SJCRH30 (cell line): ENCODE measurements at regions not wholly inside any gene's neighbourhood (a gene's known extent, or its start where the extent isn't known, plus 50 kb on each side); places are given as distances from the start of the nearest gene placed in this dataset.
A peak's percentile ranks its signal among the peaks of the same experiment; 100 is the strongest.

Source experiments
- DNase-seq, 2 experiments: peaks; one replicate each; pipeline ENCODE4 v3.0.0-alpha.2; 2015 to 2020
- H3K27ac ChIP-seq: fragments of 250-450 bp; sonication (Bioruptor Pico); 2 replicates; pipeline ENCODE4 v1.5.1; 2020; ENCODE audit warnings: mild to moderate bottlenecking, moderate library complexity
- H3K27me3 ChIP-seq: fragments of 250-450 bp; sonication (Bioruptor Pico); 2 replicates; pipeline ENCODE4 v1.5.1; 2020; ENCODE audit warnings: mild to moderate bottlenecking, moderate library complexity
- H3K36me3 ChIP-seq: fragments of 250-450 bp; sonication (Bioruptor Pico); 2 replicates; pipeline ENCODE4 v1.5.1; 2020; ENCODE audit warnings: mild to moderate bottlenecking, moderate library complexity
- H3K4me1 ChIP-seq: fragments of 250-450 bp; sonication (Bioruptor Pico); 2 replicates; pipeline ENCODE4 v1.5.1; 2020; ENCODE audit warnings: mild to moderate bottlenecking, moderate library complexity
- H3K4me3 ChIP-seq: fragments of 250-450 bp; sonication (Bioruptor Pico); 2 replicates; pipeline ENCODE4 v1.5.1; 2020; ENCODE audit warnings: mild to moderate bottlenecking, moderate library complexity
- H3K9me3 ChIP-seq: fragments of 250-450 bp; sonication (Bioruptor Pico); replicated peaks from 2 replicates; pipeline ENCODE4 v1.5.1; 2020; ENCODE audit warnings: mild to moderate bottlenecking, moderate library complexity

- H3K27me3 ChIP-seq: no peaks in the 10 kb centered on the region
- DNase-seq: peak; percentile 45 to 71
- no peak overlapping the region for H3K27ac ChIP-seq
- no peaks in the 10 kb centered on the region for H3K9me3 ChIP-seq
- no peaks in the 10 kb centered on the region for H3K4me1 ChIP-seq
- H3K36me3 ChIP-seq: no peaks in the 10 kb centered on the region
- H3K4me3 ChIP-seq: no peak overlapping the region
Observed at GRCh38 chr6:153553627-153554026, 422.5 kb upstream of the RGS17 start.

- Histone ChIP-seq H3K4me3 (no peak overlapping the region), H3K4me1 (peaks cover 26% of the 10 kb centered on the region), H3K27me3 (no peaks in the 10 kb centered on the region), H3K27ac (peak overlapping the region; percentile 49), H3K9me3 (no peaks in the 10 kb centered on the region; the same call in 1 of the 2 replicates), H3K36me3 (no peaks in the 10 kb centered on the region)
- DNase-seq: peak in 1 of 2 experiments; percentile 50
Observed at GRCh38 chr6:153539602-153540001, 408.5 kb upstream of the RGS17 start.

GRCh38 chr6:153538491-153538890 lies 407.4 kb upstream of the RGS17 start:
- no peaks in the 10 kb centered on the region for H3K36me3 ChIP-seq
- H3K9me3 ChIP-seq: no peaks in the 10 kb centered on the region
- peaks cover 26% of the 10 kb centered on the region for H3K4me1 ChIP-seq
- H3K27ac ChIP-seq: peak overlapping the region; percentile 49; the same call in 1 of the 2 replicates
- no peak for DNase-seq
- H3K4me3 ChIP-seq: no peak overlapping the region
- no peaks in the 10 kb centered on the region for H3K27me3 ChIP-seq

GRCh38 chr6:153537422-153537821 lies 406.3 kb upstream of the RGS17 start:
- H3K27ac ChIP-seq: no peak overlapping the region
- H3K36me3 ChIP-seq: no peaks in the 10 kb centered on the region
- no peaks in the 10 kb centered on the region for H3K27me3 ChIP-seq
- DNase-seq: peak in 1 of 2 experiments; percentile 7
- no peak overlapping the region for H3K4me3 ChIP-seq
- H3K9me3 ChIP-seq: no peaks in the 10 kb centered on the region
- peaks cover 26% of the 10 kb centered on the region for H3K4me1 ChIP-seq

GRCh38 chr6:153526479-153526878 lies 395.4 kb upstream of the RGS17 start:
- Histone ChIP-seq H3K9me3 (peaks cover 15% of the 10 kb centered on the region; the same call in 1 of the 2 replicates), H3K36me3 (no peaks in the 10 kb centered on the region), H3K27me3 (no peaks in the 10 kb centered on the region), H3K4me3 (no peak overlapping the region), H3K27ac (no peak overlapping the region), H3K4me1 (no peaks in the 10 kb centered on the region)
- DNase-seq: no peak

- peaks cover 15% of the 10 kb centered on the region; the same call in 1 of the 2 replicates for H3K9me3 ChIP-seq
- H3K27ac ChIP-seq: no peak overlapping the region
Observed at GRCh38 chr6:153525998-153526397, 394.9 kb upstream of the RGS17 start.

GRCh38 chr6:153523390-153523789 lies 392.3 kb upstream of the RGS17 start:
- no peaks in the 10 kb centered on the region for H3K27me3 ChIP-seq
- no peak overlapping the region for H3K4me3 ChIP-seq
- peaks cover 15% of the 10 kb centered on the region; the same call in 1 of the 2 replicates for H3K9me3 ChIP-seq
- DNase-seq: no peak
- H3K36me3 ChIP-seq: no peaks in the 10 kb centered on the region
- no peaks in the 10 kb centered on the region for H3K4me1 ChIP-seq
- H3K27ac ChIP-seq: no peak overlapping the region

More at GRCh38 chr6:153525998-153526397, 394.9 kb upstream of the RGS17 start:
- Histone ChIP-seq H3K4me1 (no peaks in the 10 kb centered on the region), H3K36me3 (no peaks in the 10 kb centered on the region), H3K4me3 (no peak overlapping the region), H3K27me3 (no peaks in the 10 kb centered on the region)
- DNase-seq: no peak

- Histone ChIP-seq H3K27ac (peak overlapping the region; percentile 9; the same call in 1 of the 2 replicates), H3K4me3 (no peak overlapping the region), H3K9me3 (no peaks in the 10 kb centered on the region), H3K36me3 (no peaks in the 10 kb centered on the region), H3K4me1 (peaks cover 5% of the 10 kb centered on the region), H3K27me3 (no peaks in the 10 kb centered on the region)
- DNase-seq: peak; percentile 26 to 73
Observed at GRCh38 chr6:153511896-153512496, 380.9 kb upstream of the RGS17 start.

GRCh38 chr6:153503810-153504209 lies 372.7 kb upstream of the RGS17 start:
- Histone ChIP-seq H3K4me3 (no peak overlapping the region), H3K27ac (no peak overlapping the region), H3K36me3 (peaks cover 4% of the 10 kb centered on the region), H3K9me3 (no peaks in the 10 kb centered on the region), H3K4me1 (no peaks in the 10 kb centered on the region), H3K27me3 (no peaks in the 10 kb centered on the region)
- DNase-seq: peak; percentile 8 to 38

GRCh38 chr6:153493501-153493900 lies 362.4 kb upstream of the RGS17 start:
- no peak for DNase-seq
- H3K36me3 ChIP-seq: no peaks in the 10 kb centered on the region
- H3K4me1 ChIP-seq: 0 out of 2 replicates have a peak, but pooled peaks cover 3% of the 10 kb centered on the region
- H3K9me3 ChIP-seq: no peaks in the 10 kb centered on the region
- no peaks in the 10 kb centered on the region for H3K27me3 ChIP-seq
- no peak overlapping the region for H3K4me3 ChIP-seq
- H3K27ac ChIP-seq: no peak overlapping the region

- Histone ChIP-seq H3K27me3 (no peaks in the 10 kb centered on the region), H3K4me3 (no peak overlapping the region), H3K27ac (no peak overlapping the region), H3K4me1 (0 out of 2 replicates have a peak, but pooled peaks cover 3% of the 10 kb centered on the region), H3K9me3 (no peaks in the 10 kb centered on the region), H3K36me3 (no peaks in the 10 kb centered on the region)
- no peak for DNase-seq
Observed at GRCh38 chr6:153489479-153489878, 358.4 kb upstream of the RGS17 start.

- Histone ChIP-seq H3K4me1 (0 out of 2 replicates have a peak, but pooled peaks cover 3% of the 10 kb centered on the region), H3K9me3 (no peaks in the 10 kb centered on the region), H3K36me3 (no peaks in the 10 kb centered on the region), H3K27ac (no peak overlapping the region), H3K27me3 (no peaks in the 10 kb centered on the region), H3K4me3 (no peak overlapping the region)
- no peak for DNase-seq
Observed at GRCh38 chr6:153488267-153488666, 357.2 kb upstream of the RGS17 start.

GRCh38 chr6:153485072-153485471 lies 354.0 kb upstream of the RGS17 start:
- H3K36me3 ChIP-seq: no peaks in the 10 kb centered on the region
- no peak for DNase-seq
- H3K4me1 ChIP-seq: no peaks in the 10 kb centered on the region
- no peak overlapping the region for H3K4me3 ChIP-seq
- no peaks in the 10 kb centered on the region for H3K9me3 ChIP-seq
- H3K27ac ChIP-seq: no peak overlapping the region
- no peaks in the 10 kb centered on the region for H3K27me3 ChIP-seq

GRCh38 chr6:153484056-153484455 lies 353.0 kb upstream of the RGS17 start:
- Histone ChIP-seq H3K9me3 (no peaks in the 10 kb centered on the region), H3K4me1 (no peaks in the 10 kb centered on the region), H3K27ac (no peak overlapping the region), H3K36me3 (no peaks in the 10 kb centered on the region), H3K27me3 (no peaks in the 10 kb centered on the region), H3K4me3 (no peak overlapping the region)
- no peak for DNase-seq

GRCh38 chr6:153476243-153476642 lies 345.2 kb upstream of the RGS17 start:
- no peaks in the 10 kb centered on the region for H3K4me1 ChIP-seq
- H3K27ac ChIP-seq: no peak overlapping the region
- H3K9me3 ChIP-seq: no peaks in the 10 kb centered on the region; the same call in 1 of the 2 replicates
- H3K4me3 ChIP-seq: no peak overlapping the region
- no peak for DNase-seq
- no peaks in the 10 kb centered on the region for H3K27me3 ChIP-seq
- no peaks in the 10 kb centered on the region for H3K36me3 ChIP-seq

GRCh38 chr6:153465050-153465449 lies 334.0 kb upstream of the RGS17 start:
- H3K4me1 ChIP-seq: no peaks in the 10 kb centered on the region

More at GRCh38 chr6:153465050-153465449, 334.0 kb upstream of the RGS17 start:
- Histone ChIP-seq H3K27ac (no peak overlapping the region), H3K27me3 (no peaks in the 10 kb centered on the region), H3K9me3 (no peaks in the 10 kb centered on the region), H3K4me3 (no peak overlapping the region), H3K36me3 (no peaks in the 10 kb centered on the region)
- no peak for DNase-seq
